Glomerular endothelial cell (primary cell): ENCODE measurements at regions not wholly inside any gene's neighbourhood (a gene's known extent, or its start where the extent isn't known, plus 50 kb on each side); places are given as distances from the start of the nearest gene placed in this dataset.

Experiments used
- DNase-seq: peaks from one replicate; pipeline ENCODE4 v3.0.0-alpha.2; 2011; ENCODE audit warnings: low read depth, low spot score; ENCODE audit errors: extremely low read depth

GRCh38 chr5:23579566-23579965 is 72.2 kb downstream of the PRDM9 start:
- no peak for DNase-seq

- no peak for DNase-seq
Observed at GRCh38 chr5:23583081-23583480, 75.7 kb downstream of the PRDM9 start.

- DNase-seq = no peak
Observed at GRCh38 chr5:23588841-23589326, 81.5 kb downstream of the PRDM9 start.

- DNase-seq = no peak
Observed at GRCh38 chr5:23591250-23591649, 83.8 kb downstream of the PRDM9 start.

GRCh38 chr5:23606927-23607326 is 99.5 kb downstream of the PRDM9 start:
- DNase-seq = no peak

GRCh38 chr5:23612701-23613100 is 105.3 kb downstream of the PRDM9 start:
- no peak for DNase-seq

- DNase-seq = no peak
Observed at GRCh38 chr5:23613566-23613965, 106.2 kb downstream of the PRDM9 start.

- no peak for DNase-seq
Observed at GRCh38 chr5:23614422-23614821, 107.0 kb downstream of the PRDM9 start.

GRCh38 chr5:23626961-23627360 is 119.6 kb downstream of the PRDM9 start:
- no peak for DNase-seq

- no peak for DNase-seq
Observed at GRCh38 chr5:23627976-23628375, 120.6 kb downstream of the PRDM9 start.

- DNase-seq = no peak
Observed at GRCh38 chr5:23629396-23629795, 122.0 kb downstream of the PRDM9 start.

GRCh38 chr5:23631302-23632045 is 124.1 kb downstream of the PRDM9 start:
- no peak for DNase-seq

GRCh38 chr5:23635938-23636337 is 128.5 kb downstream of the PRDM9 start:
- DNase-seq = no peak

GRCh38 chr5:23639326-23639725 is 131.9 kb downstream of the PRDM9 start:
- no peak for DNase-seq

- DNase-seq = no peak
Observed at GRCh38 chr5:23648656-23649055, 141.2 kb downstream of the PRDM9 start.

GRCh38 chr5:23649594-23649993 is 142.2 kb downstream of the PRDM9 start:
- no peak for DNase-seq

GRCh38 chr5:23655674-23656073 is 148.3 kb downstream of the PRDM9 start:
- no peak for DNase-seq

GRCh38 chr5:23675456-23675855 is 168.0 kb downstream of the PRDM9 start:
- DNase-seq = no peak

GRCh38 chr5:23677996-23678395 is 170.6 kb downstream of the PRDM9 start:
- no peak for DNase-seq

- DNase-seq = no peak
Observed at GRCh38 chr5:23684103-23684502, 176.7 kb downstream of the PRDM9 start.

- DNase-seq = no peak
Observed at GRCh38 chr5:23703940-23704855, 196.8 kb downstream of the PRDM9 start.

GRCh38 chr5:23717486-23717885 is 210.1 kb downstream of the PRDM9 start:
- DNase-seq = no peak
